PC-3 (cell line): ENCODE measurements at regions not wholly inside any gene's neighbourhood (a gene's known extent, or its start where the extent isn't known, plus 50 kb on each side); places are given as distances from the start of the nearest gene placed in this dataset.

Experiments
- ATAC-seq: fragments of 200-7000 bp; cut with Tn5 transposase; 2 replicates; pipeline ENCODE4 v1.9.1; 2020; ENCODE audit warnings: mild to moderate bottlenecking, moderate library complexity
- BruUV-seq: library from RNA; stranded (reverse); fragments of 400-500 nt; replicated peaks from 2 replicates; lab custom pipeline; 2021; lab: Mats Ljungman, UMichigan
- CTCF ChIA-PET: fragments of 300-600 bp; sonication (Branson Sonifier 250); formaldehyde crosslinking; loops from one replicate; lab custom pipeline; 2022; ENCODE audit warnings: antibody characterized with exemption; lab: Charles Lee
- POLR2A ChIA-PET: fragments of 300-600 bp; sonication (Branson Sonifier 250); formaldehyde crosslinking; loops from one replicate; lab custom pipeline; 2022; ENCODE audit warnings: antibody characterized with exemption; ENCODE audit not compliant: unreplicated experiment; lab: Charles Lee
- DNase-seq: peaks from one replicate; pipeline ENCODE4 v3.0.0-alpha.2; 2015
- H2AFZ ChIP-seq: fragments of 300-600 bp; sonication (generic); 2 replicates; pipeline ENCODE4 v1.6.0; 2016; ENCODE audit warnings: antibody characterized with exemption, low read length
- H3F3A ChIP-seq: fragments of 300-600 bp; sonication (generic); one replicate; pipeline ENCODE4 v1.6.0; 2017; ENCODE audit warnings: antibody characterized with exemption, low read length, control low read depth, mild to moderate bottlenecking; ENCODE audit not compliant: unreplicated experiment
- H3K27ac ChIP-seq: fragments of 300-600 bp; sonication (generic); 2 replicates; pipeline ENCODE4 v1.5.1; 2016; ENCODE audit warnings: mild to moderate bottlenecking, low read length
- H3K27me3 ChIP-seq: fragments of 300-600 bp; sonication (generic); 2 replicates; pipeline ENCODE4 v1.6.1; 2016; ENCODE audit warnings: low read length, mixed read lengths
- H3K36me3 ChIP-seq: fragments of 300-600 bp; sonication (generic); 2 replicates; pipeline ENCODE4 v1.6.1; 2016; ENCODE audit warnings: low read depth, mixed run types, low read length, mixed read lengths
- H3K4me1 ChIP-seq: fragments of 300-600 bp; sonication (generic); 2 replicates; pipeline ENCODE4 v1.5.1; 2016; ENCODE audit warnings: low read length; ENCODE audit not compliant: insufficient read depth
- H3K4me2 ChIP-seq: fragments of 300-600 bp; sonication (generic); 2 replicates; pipeline ENCODE4 v1.6.0; 2016; ENCODE audit warnings: low read length
- H3K4me3 ChIP-seq: fragments of 300-600 bp; sonication (generic); 2 replicates; pipeline ENCODE4 v1.5.1; 2016; ENCODE audit warnings: mild to moderate bottlenecking, low read length, mixed read lengths
- H3K79me2 ChIP-seq: fragments of 300-600 bp; sonication (generic); 2 replicates; pipeline ENCODE4 v1.6.1; 2017; ENCODE audit warnings: low read length, mixed read lengths
- H3K9ac ChIP-seq: fragments of 300-600 bp; sonication (generic); 2 replicates; pipeline ENCODE4 v1.6.0; 2016; ENCODE audit warnings: mild to moderate bottlenecking, low read length
- H3K9me2 ChIP-seq: fragments of 300-600 bp; sonication (generic); replicated peaks from 2 replicates; pipeline ENCODE4 v1.6.1; 2016; ENCODE audit warnings: mixed run types, low read length, mixed read lengths
- H3K9me3 ChIP-seq: fragments of 300-600 bp; sonication (generic); 2 replicates; pipeline ENCODE4 v1.6.1; 2016; ENCODE audit warnings: low read length, mixed read lengths
- H4K20me1 ChIP-seq: fragments of 300-600 bp; sonication (generic); 2 replicates; pipeline ENCODE4 v1.6.1; 2016; ENCODE audit warnings: low read length, mixed read lengths
- CTCF ChIP-seq: fragments of 300-600 bp; sonication (generic); conservative IDR thresholded peaks from 2 replicates; pipeline ENCODE4 v1.5.1; 2017; ENCODE audit warnings: antibody characterized with exemption, low read depth, mild to moderate bottlenecking, low read length
- EZH2 ChIP-seq: fragments of 300-600 bp; sonication (generic); IDR thresholded peaks from one replicate; pipeline ENCODE4 v1.6.1; 2017; ENCODE audit warnings: antibody characterized with exemption, mild to moderate bottlenecking, low read length; ENCODE audit not compliant: unreplicated experiment
- EZH2phosphoT487 ChIP-seq: fragments of 300-600 bp; sonication (generic); IDR thresholded peaks from 2 replicates; pipeline ENCODE4 v1.6.1; 2018; ENCODE audit warnings: mild to moderate bottlenecking, antibody characterized with exemption, low read length, borderline replicate concordance
- intact Hi-C: fragments of 100-400 bp; cut with micrococcal nuclease; formaldehyde crosslinking; loops from 2 replicates; pipeline ENCODE4 v1.9.0; 2023

- Histone ChIP-seq H2AFZ (no peak overlapping the region), H3K4me3 (no peak overlapping the region), H3K79me2 (no peaks in the 10 kb centered on the region), H3K9me3 (no peaks in the 10 kb centered on the region), H3K9ac (no peak overlapping the region), H3F3A (no peaks in the 10 kb centered on the region), H3K27me3 (no peaks in the 10 kb centered on the region), H3K4me1 (peaks cover 10% of the 10 kb centered on the region), H3K36me3 (no peaks in the 10 kb centered on the region), H3K27ac (no peak overlapping the region), H3K9me2 (no peaks in the 10 kb centered on the region), H4K20me1 (no peaks in the 10 kb centered on the region), H3K4me2 (no peak overlapping the region)
- no peak for DNase-seq
- POLR2A ChIA-PET = no interaction called here
- CTCF ChIA-PET = no interaction called here
- TF ChIP-seq CTCF = no peak
- no peak for TF ChIP-seq EZH2phosphoT487
- no peak for TF ChIP-seq EZH2
- no TSS peak for BruUV-seq
- intact Hi-C loops = no loop called here
- no peak for ATAC-seq
Measured at GRCh38 chr6:134654751-134655150, 295.1 kb downstream of the ALDH8A1 start.

GRCh38 chr6:134651519-134651918 lies 298.4 kb downstream of the ALDH8A1 start:
- Histone ChIP-seq H3K79me2 (no peaks in the 10 kb centered on the region), H3F3A (no peaks in the 10 kb centered on the region), H3K36me3 (no peaks in the 10 kb centered on the region), H4K20me1 (no peaks in the 10 kb centered on the region), H3K4me3 (no peak overlapping the region), H3K27ac (no peak overlapping the region), H3K9me3 (no peaks in the 10 kb centered on the region), H3K4me2 (no peak overlapping the region), H3K9me2 (no peaks in the 10 kb centered on the region), H3K4me1 (no peaks in the 10 kb centered on the region), H3K9ac (no peak overlapping the region), H3K27me3 (no peaks in the 10 kb centered on the region), H2AFZ (no peak overlapping the region)
- TF ChIP-seq EZH2phosphoT487 (no peak), EZH2 (no peak), CTCF (no peak)
- POLR2A ChIA-PET = no interaction called here
- no TSS peak for BruUV-seq
- CTCF ChIA-PET = no interaction called here
- intact Hi-C loops = no loop called here
- no peak for DNase-seq
- no peak for ATAC-seq

DNA sequence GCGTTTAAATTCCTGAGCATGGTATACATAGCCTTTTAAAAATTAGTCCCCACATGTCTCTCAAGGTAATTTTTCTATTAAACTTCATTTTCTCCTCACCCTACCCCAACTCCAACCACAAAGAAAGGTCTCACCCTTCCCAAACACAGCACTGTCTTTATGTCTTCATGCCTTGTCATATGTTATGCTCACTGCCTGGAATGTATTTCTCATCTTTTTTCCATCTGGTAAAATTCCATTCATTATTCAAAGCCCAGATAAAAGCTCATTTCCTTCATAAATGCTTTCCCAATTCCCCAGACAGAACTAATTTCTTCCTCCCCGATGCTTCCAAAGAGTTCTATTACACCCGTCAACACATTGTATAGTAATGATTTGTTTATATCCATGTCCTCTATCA lies 302.0 kb downstream of the ALDH8A1 start:
- POLR2A ChIA-PET = no interaction called here
- Histone ChIP-seq H3K9me2 (no peaks in the 10 kb centered on the region), H3K4me2 (no peak overlapping the region), H3K36me3 (no peaks in the 10 kb centered on the region), H3K27ac (no peak overlapping the region), H2AFZ (no peak overlapping the region), H3K4me1 (peaks cover 17% of the 10 kb centered on the region), H3K79me2 (no peaks in the 10 kb centered on the region), H3K9me3 (no peaks in the 10 kb centered on the region), H3K4me3 (no peak overlapping the region), H3K27me3 (no peaks in the 10 kb centered on the region), H3F3A (no peaks in the 10 kb centered on the region), H4K20me1 (no peaks in the 10 kb centered on the region), H3K9ac (no peak overlapping the region)
- no TSS peak for BruUV-seq
- DNase-seq (no peak), ATAC-seq (no peak)
- intact Hi-C loops = loop anchor here (10.0 kb wide), 1 partner anchor 213 kb away; no protein-coding TSS in a partner anchor
- CTCF ChIA-PET = no interaction called here
- no peak for TF ChIP-seq EZH2
- TF ChIP-seq CTCF = no peak
- no peak for TF ChIP-seq EZH2phosphoT487
